ENCODE measurements at regions not wholly inside any gene's neighbourhood (a gene's known extent, or its start where the extent isn't known, plus 50 kb on each side); places are given as distances from the start of the nearest gene placed in this dataset.
"Not testable (repeated sequence)": the region's sequence is repeated elsewhere in the genome, so short reads cannot be mapped to it uniquely, and the experiment has no call there.

GRCh38 chr2:21234464-21235120 is 110.8 kb downstream of the TDRD15 start:
- H3K4me3 ChIP-seq (ENCODE audit: low read depth, low read length) = no peak overlapping the region
- WGBS = 83% methylated on average over 3 of the region's 3 CpGs

GRCh38 chr2:21239749-21240148 is 116.0 kb downstream of the TDRD15 start:
- not testable (repeated sequence) for H3K4me3 ChIP-seq (ENCODE audit: low read depth, low read length); H3K36me3 ChIP-seq (ENCODE audit: insufficient read depth); DNase-seq (ENCODE audit: extremely low spot score); H3K27ac ChIP-seq (ENCODE audit: low read depth); H3K4me1 ChIP-seq (ENCODE audit: insufficient read depth)
- WGBS = 88% methylated on average over 1 of the region's 1 CpG

More at GRCh38 chr2:21234464-21235120, 110.8 kb downstream of the TDRD15 start:
- no peak for DNase-seq (ENCODE audit: extremely low spot score)
- H3K4me1 ChIP-seq (ENCODE audit: insufficient read depth) = no peaks in the 10 kb centered on the region
- H3K36me3 ChIP-seq (ENCODE audit: insufficient read depth) = no peaks in the 10 kb centered on the region
- H3K27ac ChIP-seq (ENCODE audit: low read depth) = no peak overlapping the region

DNA sequence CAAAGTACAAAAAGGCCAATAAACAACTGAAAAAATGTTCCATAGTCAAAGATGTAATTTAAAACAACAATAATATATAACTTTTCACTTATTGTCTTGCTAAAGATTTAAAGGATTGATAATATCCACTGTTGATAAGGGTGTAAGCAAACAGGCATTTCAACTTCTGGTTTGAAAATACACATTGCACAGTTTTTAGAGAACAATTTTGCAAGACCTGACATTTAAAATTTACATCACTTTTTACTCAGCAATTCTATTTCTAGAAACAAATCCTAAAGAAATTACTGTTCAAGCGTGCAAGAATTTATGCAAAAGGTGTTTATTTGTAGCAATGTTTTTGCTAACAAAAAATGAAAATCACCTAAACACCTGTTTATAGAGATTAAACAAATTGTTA is 120.4 kb downstream of the TDRD15 start:
- Histone ChIP-seq H3K4me3 (ENCODE audit: low read depth, low read length) (no peak overlapping the region), H3K4me1 (ENCODE audit: insufficient read depth) (no peaks in the 10 kb centered on the region), H3K27ac (ENCODE audit: low read depth) (no peak overlapping the region), H3K36me3 (ENCODE audit: insufficient read depth) (no peaks in the 10 kb centered on the region)
- WGBS = 83% methylated on average over 1 of the region's 1 CpG
- DNase-seq (ENCODE audit: extremely low spot score) = no peak

DNA sequence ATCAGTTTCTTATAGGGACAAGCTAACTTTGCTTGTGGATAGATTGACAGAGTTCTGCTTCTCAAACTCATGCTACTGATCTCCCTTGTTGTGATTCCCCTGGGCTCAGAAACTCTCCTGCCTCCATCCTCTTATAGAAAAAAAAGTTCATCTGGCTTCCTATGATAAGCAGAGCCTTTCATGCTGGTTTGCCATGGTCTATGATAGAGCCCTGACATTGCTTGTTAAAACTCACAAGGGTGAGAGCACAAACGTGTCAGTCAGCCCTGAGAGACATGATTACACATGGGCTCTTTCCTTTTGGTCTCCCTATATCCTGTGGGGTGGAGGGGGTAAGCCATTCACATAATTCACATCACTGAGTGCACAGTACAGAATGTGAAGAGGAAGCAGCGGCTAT is 121.8 kb downstream of the TDRD15 start:
- H3K27ac ChIP-seq (ENCODE audit: low read depth) = no peak overlapping the region
- no peaks in the 10 kb centered on the region for H3K4me1 ChIP-seq (ENCODE audit: insufficient read depth)
- H3K4me3 ChIP-seq (ENCODE audit: low read depth, low read length) = no peak overlapping the region
- no peaks in the 10 kb centered on the region for H3K36me3 ChIP-seq (ENCODE audit: insufficient read depth)
- no peak for DNase-seq (ENCODE audit: extremely low spot score)
- 67% methylated on average over 2 of the region's 2 CpGs for WGBS

- Histone ChIP-seq H3K4me1 (ENCODE audit: insufficient read depth) (no peaks in the 10 kb centered on the region), H3K27ac (ENCODE audit: low read depth) (no peak overlapping the region), H3K4me3 (ENCODE audit: low read depth, low read length) (no peak overlapping the region), H3K36me3 (ENCODE audit: insufficient read depth) (no peaks in the 10 kb centered on the region)
- 89% methylated on average over 3 of the region's 3 CpGs for WGBS
- DNase-seq (ENCODE audit: extremely low spot score) = no peak
Observed at GRCh38 chr2:21249367-21249766, 125.6 kb downstream of the TDRD15 start.

DNA sequence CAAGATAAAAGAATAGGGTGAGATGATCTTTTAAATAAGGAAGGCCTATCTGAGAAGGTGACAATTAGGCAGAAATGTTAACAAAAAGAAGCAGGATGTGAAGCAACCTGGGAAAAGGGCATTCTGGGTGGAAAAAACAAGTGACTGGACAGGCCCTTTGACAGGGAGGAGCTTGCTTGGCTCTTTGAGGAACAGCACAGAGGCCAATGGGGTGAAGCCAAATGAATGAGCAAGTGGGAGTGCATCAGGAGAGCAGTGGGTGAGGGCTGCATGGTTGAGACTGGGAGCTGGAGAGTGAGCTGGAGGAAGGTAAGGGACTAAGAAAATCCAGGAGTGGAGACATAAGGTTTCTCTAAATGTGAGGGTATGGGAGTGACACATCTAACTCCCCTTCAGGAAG is 126.9 kb downstream of the TDRD15 start:
- Histone ChIP-seq H3K4me3 (ENCODE audit: low read depth, low read length) (no peak overlapping the region), H3K27ac (ENCODE audit: low read depth) (no peak overlapping the region), H3K4me1 (ENCODE audit: insufficient read depth) (no peaks in the 10 kb centered on the region), H3K36me3 (ENCODE audit: insufficient read depth) (no peaks in the 10 kb centered on the region)
- DNase-seq (ENCODE audit: extremely low spot score) = no peak

GRCh38 chr2:21251216-21251980 is 127.6 kb downstream of the TDRD15 start:
- H3K4me1 ChIP-seq (ENCODE audit: insufficient read depth) = no peaks in the 10 kb centered on the region
- no peak overlapping the region for H3K4me3 ChIP-seq (ENCODE audit: low read depth, low read length)
- WGBS = 80% methylated on average over 5 of the region's 5 CpGs
- no peak for DNase-seq (ENCODE audit: extremely low spot score)
- H3K36me3 ChIP-seq (ENCODE audit: insufficient read depth) = no peaks in the 10 kb centered on the region
- no peak overlapping the region for H3K27ac ChIP-seq (ENCODE audit: low read depth)

GRCh38 chr2:21253311-21254027 is 129.7 kb downstream of the TDRD15 start:
- no peaks in the 10 kb centered on the region for H3K4me1 ChIP-seq (ENCODE audit: insufficient read depth)
- H3K4me3 ChIP-seq (ENCODE audit: low read depth, low read length) = no peak overlapping the region
- 94% methylated on average over 3 of the region's 3 CpGs for WGBS
- no peak for DNase-seq (ENCODE audit: extremely low spot score)
- H3K36me3 ChIP-seq (ENCODE audit: insufficient read depth) = no peaks in the 10 kb centered on the region
- no peak overlapping the region for H3K27ac ChIP-seq (ENCODE audit: low read depth)

- no peaks in the 10 kb centered on the region for H3K36me3 ChIP-seq (ENCODE audit: insufficient read depth)
- DNase-seq (ENCODE audit: extremely low spot score) = no peak
- H3K4me1 ChIP-seq (ENCODE audit: insufficient read depth) = no peaks in the 10 kb centered on the region
- no peak overlapping the region for H3K4me3 ChIP-seq (ENCODE audit: low read depth, low read length)
- WGBS = 91% methylated on average over 6 of the region's 6 CpGs
- no peak overlapping the region for H3K27ac ChIP-seq (ENCODE audit: low read depth)
Observed at GRCh38 chr2:21254170-21254965, 130.6 kb downstream of the TDRD15 start.

GRCh38 chr2:21256006-21256405 is 132.2 kb downstream of the TDRD15 start:
- H3K36me3 ChIP-seq (ENCODE audit: insufficient read depth) = no peaks in the 10 kb centered on the region
- H3K27ac ChIP-seq (ENCODE audit: low read depth) = no peak overlapping the region
- no peaks in the 10 kb centered on the region for H3K4me1 ChIP-seq (ENCODE audit: insufficient read depth)
- DNase-seq (ENCODE audit: extremely low spot score) = no peak
- WGBS = 76% methylated on average over 5 of the region's 5 CpGs
- H3K4me3 ChIP-seq (ENCODE audit: low read depth, low read length) = no peak overlapping the region

DNA sequence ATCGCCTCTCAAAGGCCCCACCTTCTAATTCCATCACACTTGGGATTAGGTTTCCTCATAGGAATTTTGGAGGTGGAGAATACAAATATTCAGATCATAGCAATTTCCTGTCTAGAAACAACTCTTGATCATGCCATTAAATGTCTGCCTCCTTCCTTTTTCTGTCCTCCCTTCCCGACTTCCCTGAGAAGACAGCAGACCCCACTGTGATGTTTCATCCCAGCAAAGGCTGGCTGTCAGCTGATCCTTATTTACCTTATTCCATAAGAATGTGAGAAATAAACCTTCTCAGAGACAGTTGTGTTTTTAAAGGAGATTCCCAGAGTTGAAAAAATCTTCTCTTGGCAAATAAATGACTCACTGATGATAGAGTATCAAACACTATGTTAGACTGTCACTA is 133.9 kb downstream of the TDRD15 start:
- Histone ChIP-seq H3K36me3 (ENCODE audit: insufficient read depth) (no peaks in the 10 kb centered on the region), H3K4me3 (ENCODE audit: low read depth, low read length) (no peak overlapping the region), H3K27ac (ENCODE audit: low read depth) (no peak overlapping the region), H3K4me1 (ENCODE audit: insufficient read depth) (no peaks in the 10 kb centered on the region)
- DNase-seq (ENCODE audit: extremely low spot score) = no peak
- 65% methylated on average over 2 of the region's 2 CpGs for WGBS

DNA sequence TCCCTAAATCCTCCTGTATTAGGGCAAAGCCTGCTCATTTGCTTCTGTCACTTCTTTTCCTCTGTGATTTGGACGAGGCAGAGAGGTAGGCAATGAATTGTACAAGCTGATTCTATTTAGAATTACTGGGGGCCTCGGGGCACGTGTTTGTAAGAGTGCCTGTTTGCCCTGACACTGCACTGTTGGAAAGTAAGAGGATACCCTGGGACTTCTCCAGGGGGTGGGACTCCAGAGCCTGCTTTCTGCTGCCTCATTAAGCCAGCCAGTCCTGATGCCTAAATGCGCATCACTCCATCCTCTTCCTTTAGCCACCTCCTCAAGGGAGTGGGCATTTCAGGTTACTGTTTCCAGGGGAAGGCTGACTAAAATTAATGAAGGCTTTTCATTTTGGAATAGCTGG is 134.3 kb downstream of the TDRD15 start:
- Histone ChIP-seq H3K27ac (ENCODE audit: low read depth) (no peak overlapping the region), H3K4me3 (ENCODE audit: low read depth, low read length) (no peak overlapping the region), H3K36me3 (ENCODE audit: insufficient read depth) (no peaks in the 10 kb centered on the region), H3K4me1 (ENCODE audit: insufficient read depth) (no peaks in the 10 kb centered on the region)
- WGBS = 52% methylated on average over 4 of the region's 4 CpGs
- no peak for DNase-seq (ENCODE audit: extremely low spot score)

- DNase-seq (ENCODE audit: extremely low spot score) = no peak
Observed at GRCh38 chr2:21260311-21260710, 136.5 kb downstream of the TDRD15 start.

More at GRCh38 chr2:21260311-21260710, 136.5 kb downstream of the TDRD15 start:
- WGBS = 97% methylated on average over 3 of the region's 3 CpGs
- H3K36me3 ChIP-seq (ENCODE audit: insufficient read depth) = no peaks in the 10 kb centered on the region
- H3K4me1 ChIP-seq (ENCODE audit: insufficient read depth) = no peaks in the 10 kb centered on the region
- H3K27ac ChIP-seq (ENCODE audit: low read depth) = no peak overlapping the region
- H3K4me3 ChIP-seq (ENCODE audit: low read depth, low read length) = no peak overlapping the region

All from urinary bladder (tissue), 3 donors.